ENCODE measurements at regions not wholly inside any gene's neighbourhood (a gene's known extent, or its start where the extent isn't known, plus 50 kb on each side); places are given as distances from the start of the nearest gene placed in this dataset.
"Not testable (repeated sequence)": the region's sequence is repeated elsewhere in the genome, so short reads cannot be mapped to it uniquely, and the experiment has no call there.

- no peak for DNase-seq (ENCODE audit: extremely low read depth in 1 of 2, low read depth in 1 of 2)
These were observed 186.0 kb upstream of the AKR1E2 start for GRCh38 chr10:4639960-4640359.

GRCh38 chr10:4638099-4638498 is 187.9 kb upstream of the AKR1E2 start:
- DNase-seq (ENCODE audit: extremely low read depth in 1 of 2, low read depth in 1 of 2) = no peak

GRCh38 chr10:4637657-4638056 is 188.3 kb upstream of the AKR1E2 start:
- DNase-seq (ENCODE audit: extremely low read depth in 1 of 2, low read depth in 1 of 2) = no peak

DNA sequence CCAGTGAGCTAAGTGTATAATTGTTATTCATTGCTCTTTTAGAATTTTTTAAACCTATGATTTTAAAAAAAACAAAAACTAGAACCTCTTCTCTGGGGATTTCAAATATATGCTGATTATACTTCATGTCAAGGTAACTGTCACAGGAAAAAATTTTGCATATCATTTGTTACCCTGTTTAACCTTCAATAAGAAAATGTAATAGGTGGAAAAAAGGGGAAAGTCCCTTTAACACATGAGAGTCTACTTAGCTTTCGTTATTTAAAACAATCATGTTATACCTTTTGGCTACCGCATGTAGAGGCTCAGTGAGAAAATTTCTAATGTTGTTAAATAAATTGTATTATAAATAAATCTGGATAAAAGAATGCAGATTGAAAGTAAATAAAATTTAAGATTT is 190.1 kb upstream of the AKR1E2 start:
- DNase-seq (ENCODE audit: extremely low read depth in 1 of 2, low read depth in 1 of 2) = no peak

DNA sequence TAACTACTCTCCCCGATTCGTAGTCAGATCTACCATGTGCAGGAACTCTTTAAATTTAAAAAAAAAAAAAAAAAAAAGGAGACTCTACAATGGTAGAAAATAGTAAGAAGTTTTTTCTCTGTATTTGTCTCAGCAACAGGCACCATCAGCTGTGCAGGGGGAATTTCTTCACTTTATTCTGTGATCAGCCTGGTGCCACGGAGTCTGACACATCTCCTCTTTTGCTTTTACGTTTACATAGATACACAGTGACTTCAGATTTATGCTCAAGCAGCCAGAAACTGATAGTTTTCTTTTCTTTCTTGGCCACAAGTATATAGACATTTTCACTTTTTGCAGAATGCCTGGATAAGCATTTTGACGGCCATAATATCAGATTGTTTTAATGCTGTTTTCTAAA is 190.6 kb upstream of the AKR1E2 start:
- DNase-seq (ENCODE audit: extremely low read depth in 1 of 2, low read depth in 1 of 2) = no peak

DNA sequence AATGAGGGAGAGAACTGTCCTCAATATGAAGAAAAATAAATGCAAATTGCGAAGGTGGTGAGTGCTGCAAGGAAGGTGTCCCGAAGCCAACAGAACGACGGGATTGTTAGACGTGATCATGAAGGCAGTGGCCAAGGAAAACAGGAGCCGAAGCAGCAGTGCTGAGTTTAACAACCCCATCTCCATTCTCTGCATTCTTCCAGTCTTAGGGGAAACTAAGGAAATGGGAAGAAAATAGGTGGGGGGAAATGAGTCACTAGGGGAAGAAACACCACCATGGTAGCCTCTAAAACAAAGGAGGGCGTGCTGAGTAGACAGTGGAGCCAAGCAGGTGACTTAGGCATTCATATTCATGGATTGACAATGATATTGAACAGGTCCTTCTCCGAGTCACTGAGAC is 192.2 kb upstream of the AKR1E2 start:
- no peak for DNase-seq (ENCODE audit: extremely low read depth in 1 of 2, low read depth in 1 of 2)

DNA sequence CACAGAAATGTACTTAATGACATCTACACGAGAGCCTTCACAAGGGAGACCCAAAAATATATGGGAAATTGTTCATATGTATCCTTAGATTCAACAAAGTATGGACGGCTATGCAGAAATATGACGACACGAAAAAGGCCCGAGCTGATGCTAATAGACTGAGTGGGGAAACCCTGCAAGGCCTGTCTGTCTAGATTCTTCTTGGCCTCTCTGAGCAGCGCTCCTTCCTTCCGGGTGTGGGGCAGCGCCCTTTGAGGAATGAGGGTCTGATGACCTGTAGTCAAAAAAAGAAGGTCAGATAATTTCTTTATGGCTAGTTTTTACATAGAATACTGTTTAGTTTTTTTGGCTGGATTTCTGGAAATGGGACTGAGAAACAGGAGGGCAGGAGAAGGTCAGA is 192.8 kb upstream of the AKR1E2 start:
- DNase-seq (ENCODE audit: extremely low read depth in 1 of 2, low read depth in 1 of 2) = no peak

- no peak for DNase-seq (ENCODE audit: extremely low read depth in 1 of 2, low read depth in 1 of 2)
These were observed 193.2 kb upstream of the AKR1E2 start for GRCh38 chr10:4632757-4633156.

DNA sequence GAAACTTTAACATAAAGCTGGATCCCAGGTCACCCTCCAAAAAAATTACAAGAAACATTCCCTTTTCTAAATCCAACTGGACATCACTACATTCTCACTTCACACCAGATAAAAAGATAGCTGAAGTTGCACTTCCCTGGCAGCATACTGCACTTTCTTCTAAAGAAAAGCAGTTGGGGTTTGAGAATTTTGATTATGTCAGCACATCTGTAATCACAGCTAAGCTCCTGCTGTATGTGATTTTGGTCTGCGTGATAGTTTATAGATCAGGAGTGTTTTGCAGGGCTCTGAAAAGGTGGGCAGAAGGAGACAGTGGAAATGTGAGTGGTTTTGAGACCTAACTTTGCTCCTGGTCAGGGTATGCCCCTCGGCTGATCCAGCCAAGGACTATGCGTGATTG is 199.1 kb upstream of the AKR1E2 start:
- no peak for DNase-seq (ENCODE audit: extremely low read depth in 1 of 2, low read depth in 1 of 2)

- DNase-seq (ENCODE audit: extremely low read depth in 1 of 2, low read depth in 1 of 2) = no peak
These were observed 202.1 kb upstream of the AKR1E2 start for GRCh38 chr10:4623757-4624420.

DNA sequence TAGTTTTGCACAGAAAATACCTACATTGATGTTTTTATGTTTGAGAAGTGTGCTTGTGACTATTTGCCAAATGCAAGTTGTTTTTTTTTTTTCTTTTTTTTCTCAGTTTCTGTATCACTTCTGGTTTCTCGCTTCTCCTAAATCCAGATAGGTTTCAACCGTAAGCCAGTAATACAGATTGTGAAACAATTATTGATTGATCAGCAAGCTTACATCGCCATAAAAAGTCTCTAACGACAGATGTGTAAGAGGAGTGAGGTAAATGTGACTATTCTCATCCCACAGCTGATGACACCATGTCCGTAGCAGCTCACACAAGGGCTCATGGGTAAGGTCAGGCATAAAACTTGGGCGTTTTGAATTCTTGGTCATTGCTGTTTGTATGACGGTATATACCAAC is 202.8 kb upstream of the AKR1E2 start:
- no peak for DNase-seq (ENCODE audit: extremely low read depth in 1 of 2, low read depth in 1 of 2)

DNA sequence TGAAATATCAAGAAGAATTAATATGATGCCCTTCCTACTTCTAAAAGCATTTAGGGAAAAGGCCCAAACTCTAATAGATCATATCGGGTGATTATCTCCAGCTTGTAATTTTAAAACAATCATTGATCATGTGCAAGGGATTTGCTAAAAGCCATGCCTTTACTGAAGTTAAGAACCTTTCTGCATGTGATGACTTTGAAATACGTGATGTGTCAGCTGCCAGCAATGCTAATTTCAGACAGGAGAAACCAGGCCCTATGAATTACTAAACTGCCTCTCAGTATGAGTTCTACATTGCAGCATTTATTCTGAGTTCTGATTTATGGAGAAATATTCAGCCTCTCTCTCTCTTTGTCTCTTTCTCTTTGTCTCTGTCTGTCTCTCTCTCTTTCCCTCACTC is 203.6 kb upstream of the AKR1E2 start:
- DNase-seq (ENCODE audit: extremely low read depth in 1 of 2, low read depth in 1 of 2) = no peak

DNA sequence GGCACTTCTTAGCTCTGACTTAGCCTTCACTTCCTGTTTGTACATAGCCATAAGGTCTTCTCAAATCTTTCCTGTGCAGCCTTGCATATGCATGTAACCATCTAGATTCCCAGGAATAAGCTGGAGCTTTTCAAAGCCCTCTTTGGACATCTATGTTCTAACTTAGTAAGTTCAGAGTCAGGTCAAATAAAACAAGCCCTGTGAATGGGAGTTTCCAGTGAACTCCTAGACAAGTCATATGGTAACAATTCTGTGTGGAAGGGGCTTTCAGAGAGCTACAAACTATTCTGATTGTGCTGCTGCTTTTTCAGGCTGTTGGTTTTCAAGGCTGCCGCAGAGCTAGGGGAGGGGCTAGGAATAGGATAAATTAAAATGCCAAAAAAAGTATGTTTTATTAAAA is 208.4 kb upstream of the AKR1E2 start:
- no peak for DNase-seq (ENCODE audit: extremely low read depth in 1 of 2, low read depth in 1 of 2)

DNA sequence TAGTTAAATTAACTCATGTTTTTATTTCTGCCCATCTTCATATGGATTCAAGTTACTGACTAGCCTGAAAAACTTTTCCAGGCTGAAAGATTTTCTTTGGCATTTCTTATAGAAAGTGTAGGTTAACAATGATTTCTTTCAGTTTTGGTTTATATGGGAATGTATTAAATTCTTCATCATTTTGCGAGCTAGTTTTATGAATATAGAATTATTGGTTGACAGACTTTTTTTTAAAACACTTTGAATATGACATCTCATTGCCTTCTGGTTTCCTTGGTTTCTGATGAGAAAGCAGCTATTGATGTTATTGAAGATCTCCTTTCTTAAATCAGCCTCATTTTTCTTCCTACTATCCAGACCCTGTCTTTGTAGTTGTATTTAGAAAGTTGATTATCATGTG is 211.0 kb upstream of the AKR1E2 start:
- DNase-seq (ENCODE audit: extremely low read depth in 1 of 2, low read depth in 1 of 2) = no peak

DNA sequence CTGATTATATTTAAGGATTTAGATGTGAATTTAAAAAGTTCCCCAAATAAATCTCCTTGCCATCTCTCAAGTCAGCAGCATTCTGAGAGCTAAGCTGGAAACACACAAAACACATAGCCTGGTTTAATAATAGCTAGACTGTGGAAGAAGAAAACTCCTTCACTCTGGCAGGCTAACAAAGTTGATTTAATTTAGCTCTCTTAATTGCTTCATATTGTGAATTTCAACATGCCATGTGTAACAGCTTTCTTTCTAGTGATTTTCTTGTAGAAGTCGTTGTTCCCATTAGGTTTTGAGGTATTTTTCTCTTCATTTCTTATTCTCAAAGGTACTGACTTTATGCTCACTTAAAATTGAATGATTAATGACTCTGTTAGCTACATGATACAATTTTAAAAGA is 216.8 kb upstream of the AKR1E2 start:
- no peak for DNase-seq (ENCODE audit: extremely low read depth in 1 of 2, low read depth in 1 of 2)

GRCh38 chr10:4607681-4608080 is 218.3 kb upstream of the AKR1E2 start:
- DNase-seq (ENCODE audit: extremely low read depth in 1 of 2, low read depth in 1 of 2) = no peak

DNA sequence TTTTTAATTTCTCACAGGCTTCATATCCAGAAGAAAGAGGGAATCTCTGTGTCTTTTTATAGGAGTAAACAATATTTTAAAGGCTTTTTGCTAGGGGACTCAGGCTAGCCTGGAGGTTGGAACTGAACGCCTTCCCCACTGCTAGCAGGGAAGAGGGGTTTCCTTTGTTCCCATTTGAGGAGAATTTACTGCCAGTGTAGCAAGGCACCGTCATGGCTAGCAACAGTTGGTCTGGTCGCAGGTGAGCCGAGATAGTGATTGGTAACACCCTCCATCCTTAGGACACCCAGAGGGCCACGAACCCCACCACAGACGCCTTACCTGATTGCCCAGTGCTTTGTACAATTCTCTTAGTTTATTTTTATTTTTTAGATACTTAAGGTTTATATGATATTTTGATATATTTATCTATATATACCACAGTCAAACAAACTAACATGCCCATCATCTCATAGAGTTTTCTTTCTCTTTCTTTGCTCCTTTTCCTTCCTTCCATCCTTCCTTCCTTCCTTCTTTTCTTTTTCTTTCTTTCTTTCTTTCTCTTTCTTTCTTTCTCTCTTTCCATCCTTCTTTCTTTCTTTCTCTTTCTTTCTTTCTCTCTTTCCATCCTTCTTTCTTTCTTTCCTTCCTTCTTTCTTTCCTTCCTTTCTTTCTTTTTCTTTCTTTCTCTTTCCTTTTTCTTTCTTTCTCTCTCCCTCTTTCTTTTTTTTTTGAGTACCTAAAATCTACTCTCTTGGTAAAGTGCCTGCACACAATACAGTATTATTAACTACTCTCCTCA is 219.0 kb upstream of the AKR1E2 start:
- DNase-seq (ENCODE audit: extremely low read depth in 1 of 2, low read depth in 1 of 2) = no peak

GRCh38 chr10:4602764-4603491 is 223.1 kb upstream of the AKR1E2 start:
- no peak for DNase-seq (ENCODE audit: extremely low read depth in 1 of 2, low read depth in 1 of 2)

DNA sequence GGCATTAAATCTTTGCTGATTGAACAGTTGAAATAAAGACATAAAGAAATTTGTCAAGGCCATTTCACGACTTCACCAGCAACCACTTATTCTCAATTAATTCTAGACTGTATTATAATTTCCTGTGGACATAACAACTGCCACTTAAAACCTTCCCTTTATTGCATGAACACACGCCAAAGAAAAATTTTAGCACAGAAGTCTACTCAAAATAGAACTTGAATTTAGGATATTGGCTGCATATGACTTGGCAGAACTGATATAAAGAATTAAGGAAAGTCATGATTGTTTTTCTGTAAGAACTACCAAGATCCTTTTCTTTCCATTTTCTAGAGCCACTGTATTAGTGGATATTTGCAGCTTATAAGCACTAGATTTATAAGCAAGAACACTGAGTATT is 226.5 kb upstream of the AKR1E2 start:
- DNase-seq (ENCODE audit: extremely low read depth in 1 of 2, low read depth in 1 of 2) = no peak

- not testable (repeated sequence) for DNase-seq (ENCODE audit: extremely low read depth in 1 of 2, low read depth in 1 of 2)
These were observed 228.1 kb upstream of the AKR1E2 start for GRCh38 chr10:4597898-4598297.

GRCh38 chr10:4596951-4597350 is 229.1 kb upstream of the AKR1E2 start:
- no peak for DNase-seq (ENCODE audit: extremely low read depth in 1 of 2, low read depth in 1 of 2)

- no peak for DNase-seq (ENCODE audit: extremely low read depth in 1 of 2, low read depth in 1 of 2)
These were observed 230.2 kb upstream of the AKR1E2 start for GRCh38 chr10:4595719-4596319.

Measured in stimulated activated CD8-positive, alpha-beta memory T cell treated with anti-CD3 and anti-CD28 coated beads, Interleukin-7, amount 100 ng/mL, for 48 hours (primary cell).